Thymus (tissue), 11 donors: ENCODE measurements at regions not wholly inside any gene's neighbourhood (a gene's known extent, or its start where the extent isn't known, plus 50 kb on each side); places are given as distances from the start of the nearest gene placed in this dataset.

Experiments used
- DNase-seq, 9 donors: peaks; one replicate each; pipeline ENCODE4 v3.0.0-alpha.2; 2013; ENCODE audit warnings: low spot score in 9 of 9, low read depth in 6 of 9, missing footprints in 1 of 9
- H3K27ac ChIP-seq, 2 donors: one replicate each; pipeline ENCODE4 v1.5.1; 2013; ENCODE audit warnings: control low read depth in 1 of 2, low read depth in 1 of 2, low read length in 1 of 2, mild to moderate bottlenecking in 1 of 2, moderate library complexity in 1 of 2
- H3K27me3 ChIP-seq, 2 donors: one replicate each; pipeline ENCODE4 v1.5.1; 2013; ENCODE audit warnings: low read length in 1 of 2; ENCODE audit not compliant: control insufficient read depth in 2 of 2, insufficient read depth in 1 of 2
- H3K36me3 ChIP-seq, 2 donors: one replicate each; pipeline ENCODE4 v1.5.1; 2013; ENCODE audit warnings: low read length in 1 of 2, mild to moderate bottlenecking in 1 of 2, moderate library complexity in 1 of 2; ENCODE audit not compliant: control insufficient read depth in 2 of 2, insufficient read depth in 2 of 2
- H3K4me1 ChIP-seq, 2 donors: one replicate each; pipeline ENCODE4 v1.5.1; 2013; ENCODE audit warnings: low read length in 2 of 2; ENCODE audit not compliant: control insufficient read depth in 2 of 2, insufficient read depth in 2 of 2
- H3K4me3 ChIP-seq, 2 donors: one replicate each; pipeline ENCODE4 v1.5.1; 2013; ENCODE audit warnings: low read length in 2 of 2, control low read depth in 1 of 2, mild to moderate bottlenecking in 1 of 2
- H3K9me3 ChIP-seq, 2 donors: one replicate each; pipeline ENCODE4 v1.5.1; 2013; ENCODE audit warnings: low read length in 1 of 2, mild to moderate bottlenecking in 1 of 2; ENCODE audit not compliant: control insufficient read depth in 2 of 2, insufficient read depth in 1 of 2
- WGBS: extraction: QIAGEN DNeasy Blood & Tissue Kit; methylation state at CpG from one replicate; pipeline ENCODE4 v1.1.7; 2013; 5-methylcytosine and 5-hydroxymethylcytosine counted together
- donor health status: healthy.

DNA sequence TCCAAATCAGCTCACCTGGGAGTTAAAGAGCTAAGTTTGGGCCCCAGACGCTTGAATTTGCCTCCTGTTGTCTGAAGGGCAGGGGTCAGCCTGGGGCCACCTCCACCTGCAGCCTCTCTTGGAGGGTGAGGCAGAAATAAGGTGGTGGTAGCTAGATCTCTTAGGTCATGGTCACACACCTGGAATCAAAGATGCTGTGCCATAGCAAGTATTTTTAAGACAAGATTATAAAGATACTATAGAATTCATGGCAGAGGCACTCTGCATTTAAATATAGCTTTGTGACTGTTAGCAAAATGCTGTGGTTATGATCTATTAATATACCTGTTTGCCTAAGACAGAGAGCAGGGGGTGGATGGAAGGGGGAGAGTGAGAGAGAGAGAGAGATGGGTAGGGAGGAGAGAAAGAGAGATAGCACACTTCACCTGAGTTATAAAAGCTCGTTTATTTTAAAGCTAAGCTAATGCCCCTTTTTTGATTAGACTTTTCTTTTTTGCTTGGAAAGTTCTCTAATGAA, 242.7 kb downstream of the TMEM182 start:
- no peaks in the 10 kb centered on the region for H3K36me3 ChIP-seq
- no peak overlapping the region for H3K27ac ChIP-seq
- no peak for DNase-seq
- H3K4me3 ChIP-seq, result no peak overlapping the region
- H3K27me3 ChIP-seq, result no peaks in the 10 kb centered on the region
- no peaks in the 10 kb centered on the region for H3K4me1 ChIP-seq
- 89% methylated on average over 2 of the region's 2 CpGs for WGBS
- no peaks in the 10 kb centered on the region for H3K9me3 ChIP-seq

DNA sequence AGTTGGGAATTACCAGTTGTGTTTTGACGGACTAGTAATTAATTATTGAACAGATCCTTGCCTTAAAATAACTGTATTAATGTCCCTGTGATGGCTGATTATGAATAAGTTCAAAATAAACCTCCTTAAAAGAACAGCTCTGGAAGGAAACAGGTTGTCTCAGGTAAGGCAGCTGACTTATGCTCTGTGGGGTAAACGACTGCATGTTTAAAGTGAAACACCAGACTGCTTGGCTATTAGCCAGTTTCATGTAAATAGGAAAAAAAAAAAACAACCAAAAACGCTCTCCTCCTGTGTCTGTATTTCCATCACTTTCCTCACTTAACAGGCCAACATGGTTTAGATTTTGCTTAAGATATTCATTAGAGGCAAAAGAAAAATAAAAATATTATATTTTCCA, 243.6 kb downstream of the TMEM182 start:
- Histone ChIP-seq H3K36me3 (no peaks in the 10 kb centered on the region), H3K4me1 (no peaks in the 10 kb centered on the region), H3K27me3 (no peaks in the 10 kb centered on the region), H3K27ac (no peak overlapping the region), H3K4me3 (no peak overlapping the region), H3K9me3 (no peaks in the 10 kb centered on the region)
- no peak for DNase-seq
- 83% methylated on average over 3 of the region's 3 CpGs for WGBS

DNA sequence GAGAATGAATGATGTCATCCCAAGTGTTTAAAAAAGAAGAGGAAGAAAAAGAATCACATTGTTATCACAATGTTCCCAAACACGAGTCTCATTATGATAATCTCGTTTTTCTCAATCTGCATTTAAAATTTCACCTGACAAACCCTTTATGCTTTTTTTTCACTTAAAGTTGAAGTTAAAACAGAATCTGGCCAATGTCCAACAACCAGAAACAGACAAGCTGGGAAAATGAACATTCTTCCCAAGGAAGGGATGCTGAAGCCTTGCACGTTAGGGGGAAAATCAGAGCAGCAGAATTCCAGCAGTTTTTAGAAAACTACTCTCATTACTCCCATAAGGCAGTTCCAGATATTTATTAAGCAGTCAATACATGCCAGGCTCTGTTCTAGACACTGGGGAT, 245.3 kb downstream of the TMEM182 start:
- H3K9me3 ChIP-seq, result no peaks in the 10 kb centered on the region
- H3K27ac ChIP-seq, result no peak overlapping the region
- no peak overlapping the region for H3K4me3 ChIP-seq
- no peaks in the 10 kb centered on the region for H3K4me1 ChIP-seq
- H3K36me3 ChIP-seq, result no peaks in the 10 kb centered on the region
- WGBS, result 93% methylated on average over 3 of the region's 3 CpGs
- no peaks in the 10 kb centered on the region for H3K27me3 ChIP-seq
- DNase-seq, result no peak

DNA sequence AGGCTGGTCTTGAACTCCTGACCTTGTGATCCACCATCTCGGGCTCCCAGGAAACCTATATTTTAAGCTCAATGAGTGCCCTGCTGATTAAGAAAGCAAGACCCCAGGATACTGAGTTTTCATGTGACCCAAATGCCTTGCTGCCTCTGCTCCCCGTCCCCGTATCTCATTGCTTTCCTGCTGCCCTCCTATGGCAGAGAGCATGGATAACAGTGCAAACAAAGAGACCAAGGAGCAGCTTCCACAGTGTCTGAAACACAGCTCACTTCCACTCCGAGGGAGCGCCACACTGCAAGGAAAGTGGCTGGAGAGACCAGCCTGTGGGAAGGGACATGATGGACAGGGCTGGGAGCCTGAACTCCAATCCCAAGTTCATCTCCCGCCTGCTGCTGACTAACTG, 246.8 kb downstream of the TMEM182 start:
- Histone ChIP-seq H3K27ac (no peak overlapping the region), H3K36me3 (no peaks in the 10 kb centered on the region), H3K9me3 (no peaks in the 10 kb centered on the region), H3K4me1 (no peaks in the 10 kb centered on the region), H3K27me3 (no peaks in the 10 kb centered on the region), H3K4me3 (no peak overlapping the region)
- no peak for DNase-seq
- 86% methylated on average over 6 of the region's 6 CpGs for WGBS

DNA sequence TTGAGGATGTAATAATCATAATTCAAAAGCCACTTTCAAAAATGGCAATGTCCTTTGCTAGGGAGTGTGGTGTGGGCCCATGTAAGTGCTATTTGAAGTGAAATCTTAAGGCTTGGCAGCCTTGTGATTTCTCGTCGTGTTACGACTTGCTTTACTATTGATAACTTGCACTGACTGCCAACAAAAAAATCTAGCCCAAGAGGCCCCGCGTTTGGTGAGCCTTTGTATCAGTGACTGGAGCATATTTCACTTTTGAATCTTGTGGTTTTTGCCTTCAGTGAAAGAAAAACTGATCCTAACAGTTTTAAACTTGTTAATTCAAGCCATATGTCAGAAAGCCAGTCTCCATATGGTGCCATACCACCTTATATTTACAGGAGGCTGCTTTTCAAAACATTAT, 248.0 kb downstream of the TMEM182 start:
- H3K4me1 ChIP-seq, result no peaks in the 10 kb centered on the region
- H3K27ac ChIP-seq, result no peak overlapping the region
- no peak for DNase-seq
- WGBS, result 86% methylated on average over 5 of the region's 5 CpGs
- no peaks in the 10 kb centered on the region for H3K36me3 ChIP-seq
- H3K27me3 ChIP-seq, result no peaks in the 10 kb centered on the region
- H3K4me3 ChIP-seq, result no peak overlapping the region
- no peaks in the 10 kb centered on the region for H3K9me3 ChIP-seq

DNA sequence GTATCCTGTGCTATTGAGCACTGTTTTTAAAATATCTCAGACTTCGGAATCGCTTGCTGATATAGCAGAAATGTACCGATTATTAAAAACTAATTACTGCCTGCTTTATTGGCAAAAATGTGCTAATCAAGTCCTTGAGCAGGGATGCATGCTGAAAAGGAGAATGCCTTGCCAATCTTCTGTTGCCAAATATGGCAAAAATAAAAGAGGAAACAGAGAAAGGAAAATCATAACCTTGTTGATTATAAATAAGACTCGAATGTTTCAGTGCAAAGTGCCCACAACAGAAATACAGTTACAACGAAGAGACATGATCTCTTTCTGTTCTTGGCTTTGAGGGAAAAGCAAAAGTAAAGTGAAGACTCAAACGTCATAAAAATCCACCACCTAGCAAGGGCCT, 248.5 kb downstream of the TMEM182 start:
- WGBS, result 88% methylated on average over 6 of the region's 6 CpGs
- no peaks in the 10 kb centered on the region for H3K4me1 ChIP-seq
- H3K27ac ChIP-seq, result no peak overlapping the region
- H3K27me3 ChIP-seq, result no peaks in the 10 kb centered on the region
- no peaks in the 10 kb centered on the region for H3K36me3 ChIP-seq
- no peak for DNase-seq
- no peaks in the 10 kb centered on the region for H3K9me3 ChIP-seq
- H3K4me3 ChIP-seq, result no peak overlapping the region

DNA sequence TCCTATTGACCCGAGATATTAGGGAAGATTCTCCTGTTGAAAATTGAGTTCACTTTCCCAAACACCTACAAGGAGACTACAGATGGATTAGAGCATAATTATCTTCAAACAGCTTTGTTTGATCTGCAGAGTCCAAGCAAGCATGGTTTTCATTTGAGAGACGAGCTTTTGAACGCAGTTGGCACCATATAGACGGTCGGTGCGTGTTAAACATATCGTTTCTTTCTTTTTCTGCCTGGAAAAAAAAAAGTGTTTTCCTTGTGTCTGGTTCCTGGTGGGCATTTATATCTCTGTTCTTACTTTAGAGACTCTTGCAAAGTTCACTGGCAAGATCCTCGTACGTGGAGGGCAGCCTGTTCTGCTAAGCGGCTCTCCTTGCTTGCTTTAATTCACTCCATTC, 248.9 kb downstream of the TMEM182 start:
- 96% methylated on average over 10 of the region's 10 CpGs for WGBS
- Histone ChIP-seq H3K4me3 (no peak overlapping the region), H3K36me3 (no peaks in the 10 kb centered on the region), H3K9me3 (no peaks in the 10 kb centered on the region), H3K27ac (no peak overlapping the region), H3K4me1 (no peaks in the 10 kb centered on the region), H3K27me3 (no peaks in the 10 kb centered on the region)
- DNase-seq, result no peak

DNA sequence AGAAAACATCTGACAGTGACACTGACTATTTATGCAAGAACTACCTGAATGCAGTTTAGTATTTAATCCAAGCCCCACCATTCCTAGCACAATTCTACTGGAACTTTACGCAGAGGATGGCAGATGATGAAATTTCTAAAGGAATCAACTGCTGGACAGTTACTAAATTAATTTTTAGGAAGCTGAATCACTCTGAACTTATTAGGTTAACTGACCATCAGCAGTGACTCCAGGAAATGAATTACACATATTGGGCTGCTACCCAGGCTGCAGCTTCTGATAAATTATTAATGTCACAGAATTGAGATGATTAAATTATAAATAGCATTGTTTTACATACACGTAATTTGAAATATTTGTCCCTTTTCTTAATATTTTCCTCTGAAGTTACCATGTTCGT, 250.8 kb downstream of the TMEM182 start:
- no peak overlapping the region for H3K4me3 ChIP-seq
- no peak overlapping the region for H3K27ac ChIP-seq
- no peaks in the 10 kb centered on the region for H3K36me3 ChIP-seq
- WGBS, result 96% methylated on average over 3 of the region's 3 CpGs
- H3K4me1 ChIP-seq, result no peaks in the 10 kb centered on the region
- no peak for DNase-seq
- H3K9me3 ChIP-seq, result no peaks in the 10 kb centered on the region
- H3K27me3 ChIP-seq, result no peaks in the 10 kb centered on the region

DNA sequence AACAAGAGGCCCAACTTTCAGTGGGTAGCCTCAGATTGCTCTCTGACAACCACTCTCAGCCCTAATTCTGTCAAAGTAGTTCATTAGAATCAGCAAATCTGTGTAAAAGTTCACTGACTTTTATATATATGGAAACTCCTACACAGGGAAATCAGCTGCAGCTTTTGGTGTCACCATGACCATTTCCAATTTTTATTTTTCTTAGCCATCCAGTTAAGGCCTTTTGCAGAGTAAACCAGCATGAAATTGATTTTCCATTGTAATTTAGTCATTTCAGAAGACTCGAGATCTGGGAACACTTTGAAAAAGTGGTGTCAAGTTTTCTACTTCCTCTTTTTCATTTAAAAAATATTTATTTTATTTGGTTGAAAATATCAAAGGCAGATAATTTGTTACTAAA, 263.2 kb downstream of the TMEM182 start:
- Histone ChIP-seq H3K4me1 (no peaks in the 10 kb centered on the region), H3K4me3 (no peak overlapping the region), H3K9me3 (no peaks in the 10 kb centered on the region), H3K36me3 (no peaks in the 10 kb centered on the region), H3K27ac (no peak overlapping the region), H3K27me3 (no peaks in the 10 kb centered on the region)
- no peak for DNase-seq
- WGBS, result 85% methylated on average over 1 of the region's 1 CpG

DNA sequence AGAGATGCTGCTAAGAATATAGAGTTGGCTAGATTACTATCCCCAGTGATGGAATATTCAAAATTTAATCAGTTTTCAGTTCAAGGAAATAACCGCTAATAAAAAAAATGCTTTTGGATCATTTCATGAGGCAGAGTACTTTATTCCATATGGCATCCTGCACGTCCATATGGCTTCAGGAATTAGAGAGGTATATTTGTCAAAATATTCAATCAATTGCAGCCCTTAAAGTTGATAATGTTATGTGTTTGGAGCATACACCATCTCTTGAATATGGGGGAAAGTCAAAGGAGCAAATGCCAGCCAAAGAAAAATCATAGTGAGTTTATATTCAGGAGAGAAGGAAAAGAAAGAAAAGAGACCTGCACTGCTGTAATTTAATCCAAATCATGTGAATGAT, 266.4 kb downstream of the TMEM182 start:
- Histone ChIP-seq H3K4me1 (no peaks in the 10 kb centered on the region), H3K36me3 (no peaks in the 10 kb centered on the region), H3K9me3 (no peaks in the 10 kb centered on the region), H3K27me3 (no peaks in the 10 kb centered on the region), H3K4me3 (no peak overlapping the region), H3K27ac (no peak overlapping the region)
- 89% methylated on average over 2 of the region's 2 CpGs for WGBS
- no peak for DNase-seq
